ACHN (cell line): ENCODE measurements at regions not wholly inside any gene's neighbourhood (a gene's known extent, or its start where the extent isn't known, plus 50 kb on each side); places are given as distances from the start of the nearest gene placed in this dataset.

ENCODE experiments used
- DNase-seq: peaks from one replicate; pipeline ENCODE4 v3.0.0-alpha.2; 2015
- in situ Hi-C: cut with HindIII; loops from 2 replicates; pipeline ENCODE4 v1.10.0; 2017; ENCODE audit warnings: low sequenced_read_pairs, low pct_ligation_motif_present, low pct_unique_long_range_greater_than_20kb

GRCh38 chr11:70881948-70882715 lies 370.2 kb downstream of the SHANK2 start:
- DNase-seq, result no peak
- in situ Hi-C loops, result no loop called here

GRCh38 chr11:70882716-70883085 lies 369.7 kb downstream of the SHANK2 start:
- DNase-seq, result no peak
- in situ Hi-C loops, result no loop called here

- in situ Hi-C loops, result no loop called here
- DNase-seq, result no peak
Measured at GRCh38 chr11:70883323-70883940, 368.9 kb downstream of the SHANK2 start.

- in situ Hi-C loops, result no loop called here
- DNase-seq, result no peak
Measured at GRCh38 chr11:70883973-70884623, 368.3 kb downstream of the SHANK2 start.

GRCh38 chr11:70885281-70886231 lies 366.8 kb downstream of the SHANK2 start:
- no peak for DNase-seq
- in situ Hi-C loops, result no loop called here

GRCh38 chr11:70886256-70886655 lies 366.1 kb downstream of the SHANK2 start:
- DNase-seq, result no peak
- in situ Hi-C loops, result no loop called here

GRCh38 chr11:70886676-70887541 lies 365.5 kb downstream of the SHANK2 start:
- in situ Hi-C loops, result no loop called here
- DNase-seq, result no peak

GRCh38 chr11:70887542-70887827 lies 364.9 kb downstream of the SHANK2 start:
- no peak for DNase-seq

GRCh38 chr11:70888061-70888460 lies 364.3 kb downstream of the SHANK2 start:
- DNase-seq, result no peak
- in situ Hi-C loops, result no loop called here

More at GRCh38 chr11:70887542-70887827, 364.9 kb downstream of the SHANK2 start:
- in situ Hi-C loops, result no loop called here

- in situ Hi-C loops, result no loop called here
- no peak for DNase-seq
Measured at GRCh38 chr11:70889411-70889810, 363.0 kb downstream of the SHANK2 start.

GRCh38 chr11:70891844-70892380 lies 360.5 kb downstream of the SHANK2 start:
- in situ Hi-C loops, result no loop called here
- DNase-seq, result no peak

- DNase-seq, result no peak
Measured at GRCh38 chr11:70892889-70893288, 359.5 kb downstream of the SHANK2 start.

GRCh38 chr11:70894566-70895365 lies 357.6 kb downstream of the SHANK2 start:
- in situ Hi-C loops, result no loop called here
- no peak for DNase-seq

More at GRCh38 chr11:70892889-70893288, 359.5 kb downstream of the SHANK2 start:
- in situ Hi-C loops, result no loop called here

GRCh38 chr11:70895366-70895670 lies 357.1 kb downstream of the SHANK2 start:
- in situ Hi-C loops, result no loop called here
- DNase-seq, result no peak

- DNase-seq, result no peak
- in situ Hi-C loops, result no loop called here
Measured at GRCh38 chr11:70897429-70897828, 354.9 kb downstream of the SHANK2 start.

GRCh38 chr11:70899616-70900015 lies 352.8 kb downstream of the SHANK2 start:
- in situ Hi-C loops, result no loop called here
- no peak for DNase-seq

GRCh38 chr11:70900540-70900939 lies 351.8 kb downstream of the SHANK2 start:
- in situ Hi-C loops, result no loop called here
- no peak for DNase-seq
